PC-3 (cell line): ENCODE measurements at regions not wholly inside any gene's neighbourhood (a gene's known extent, or its start where the extent isn't known, plus 50 kb on each side); places are given as distances from the start of the nearest gene placed in this dataset.

Experiments
- CTCF ChIP-seq: fragments of 300-600 bp; sonication (generic); conservative IDR thresholded peaks from 2 replicates; pipeline ENCODE4 v1.5.1; 2017; ENCODE audit warnings: antibody characterized with exemption, low read depth, mild to moderate bottlenecking, low read length
- EZH2 ChIP-seq: fragments of 300-600 bp; sonication (generic); IDR thresholded peaks from one replicate; pipeline ENCODE4 v1.6.1; 2017; ENCODE audit warnings: antibody characterized with exemption, mild to moderate bottlenecking, low read length; ENCODE audit not compliant: unreplicated experiment

GRCh38 chr10:106500925-106501525 is 663.5 kb downstream of the SORCS1 start:
- TF ChIP-seq CTCF = no peak
- TF ChIP-seq EZH2 = no peak
